ENCODE measurements at regions not wholly inside any gene's neighbourhood (a gene's known extent, or its start where the extent isn't known, plus 50 kb on each side); places are given as distances from the start of the nearest gene placed in this dataset.

DNA sequence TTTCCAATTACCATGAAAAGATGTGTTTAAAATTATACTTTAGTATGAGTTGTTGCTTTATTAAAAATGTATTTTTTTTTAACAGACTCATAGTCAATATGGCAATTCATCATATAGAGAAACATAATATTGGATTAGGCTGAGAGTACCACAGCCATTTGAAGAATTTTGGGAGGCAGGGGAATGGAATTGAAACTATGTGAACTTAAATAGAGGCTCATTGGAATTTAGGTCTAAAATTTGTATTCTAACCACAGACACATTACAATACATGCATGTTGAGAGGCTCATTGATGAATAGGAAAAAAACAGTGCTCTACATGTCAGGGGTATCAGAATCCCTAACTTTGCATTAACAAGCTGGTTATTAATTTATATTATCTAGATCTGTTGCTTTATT, 269.6 kb downstream of the DKK2 start:
- DNase-seq: no peak

DNA sequence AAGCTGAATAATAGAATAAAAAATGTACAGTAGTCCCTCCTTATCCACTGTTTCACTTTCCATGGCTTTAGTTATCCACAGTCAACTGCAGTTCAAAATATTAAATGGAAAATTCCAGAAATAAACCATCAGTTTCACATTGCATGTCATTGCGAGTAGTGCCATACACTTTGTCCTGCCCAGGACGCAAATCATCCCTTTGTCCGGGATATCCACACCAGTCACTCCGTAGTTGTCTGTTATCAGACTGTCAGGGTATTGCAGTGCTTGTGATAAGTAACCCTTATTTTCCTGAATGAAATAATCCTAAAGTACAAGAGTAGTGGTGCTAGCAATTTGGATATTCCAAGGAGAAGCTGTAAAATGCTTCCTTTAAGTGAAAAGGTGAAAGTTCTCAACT, 271.3 kb downstream of the DKK2 start:
- DNase-seq: no peak

- peak; percentile 72 for DNase-seq
Observed at GRCh38 chr4:106762666-106763443, 273.3 kb downstream of the DKK2 start.

- no peak for DNase-seq
Observed at GRCh38 chr4:106753426-106753825, 282.7 kb downstream of the DKK2 start.

DNA sequence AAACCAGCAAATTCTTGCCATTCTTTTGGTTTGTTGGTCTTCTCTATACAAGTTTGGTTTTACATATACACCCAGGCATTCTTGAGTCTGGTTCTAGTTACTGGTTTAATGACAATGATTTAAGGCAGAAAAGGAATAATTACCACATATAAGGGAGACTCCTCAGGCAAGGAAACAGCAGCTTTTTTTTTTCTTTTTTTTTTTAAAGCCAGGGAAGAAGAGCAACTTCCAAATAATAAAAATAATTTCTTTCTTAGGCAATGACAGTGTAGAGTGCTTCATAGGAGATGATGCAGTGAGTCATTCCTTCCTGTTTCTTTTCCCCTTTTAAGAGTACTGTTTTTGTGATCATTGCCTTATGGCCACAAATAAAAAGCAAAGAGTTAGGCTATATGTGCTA, 289.7 kb downstream of the DKK2 start:
- no peak for DNase-seq

DNA sequence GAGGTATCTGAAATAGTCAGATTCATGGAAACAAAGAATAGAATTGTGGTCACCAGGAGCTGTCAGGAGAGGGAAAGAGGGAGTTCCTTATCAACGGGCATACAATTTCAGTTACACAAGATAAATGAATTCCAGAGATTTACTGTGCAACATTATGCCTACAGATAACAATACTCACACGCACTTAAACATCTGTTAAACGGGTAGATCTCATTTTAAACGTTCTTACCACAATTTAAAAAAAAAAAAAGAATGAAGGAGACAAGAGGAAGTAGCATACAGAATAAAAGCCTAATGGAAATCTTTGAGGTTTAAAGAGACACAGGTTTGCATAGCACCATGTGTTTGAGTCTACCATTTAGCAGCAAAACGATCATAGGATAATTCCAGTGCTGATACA, 298.0 kb downstream of the DKK2 start:
- no peak for DNase-seq

GRCh38 chr4:106718548-106718947, 317.6 kb downstream of the DKK2 start:
- no peak for DNase-seq

- DNase-seq: no peak
Observed at GRCh38 chr4:106717091-106717490, 319.0 kb downstream of the DKK2 start.

DNA sequence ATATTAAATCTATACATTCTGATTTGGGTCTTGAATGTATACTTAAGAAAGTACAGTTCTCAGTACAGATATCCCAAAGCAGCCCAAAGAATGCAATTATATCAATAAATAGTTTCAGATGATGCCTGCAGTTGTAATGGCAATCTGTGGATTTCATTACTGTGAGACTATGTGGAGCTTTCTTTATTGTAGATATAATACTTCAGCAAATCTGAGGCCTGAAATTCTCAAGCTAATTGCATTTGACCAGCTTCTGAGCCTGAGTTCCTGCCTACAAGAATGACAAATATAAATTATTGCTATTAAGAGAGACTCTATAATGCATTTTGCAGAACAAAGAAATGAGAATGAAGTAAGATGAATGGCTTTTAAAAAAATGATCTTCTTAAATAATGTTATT, 320.3 kb downstream of the DKK2 start:
- DNase-seq: no peak

DNA sequence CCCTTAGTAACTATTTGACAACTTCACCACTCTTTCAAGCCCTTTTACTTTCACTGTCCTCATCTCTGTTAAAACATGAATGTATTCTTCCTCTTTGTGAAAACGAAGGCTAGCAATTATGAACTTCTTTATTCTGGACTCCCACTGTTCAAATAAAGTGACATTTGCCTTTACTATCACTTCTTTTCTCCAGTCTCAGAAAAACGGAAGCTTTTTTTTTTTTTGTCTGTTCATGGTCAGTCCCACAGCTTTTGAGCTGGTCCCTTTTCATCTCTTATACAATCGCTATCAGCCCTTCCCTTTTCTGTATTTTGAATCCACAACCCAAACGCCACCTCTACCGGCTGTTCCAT, 327.7 kb downstream of the DKK2 start:
- no peak for DNase-seq

GRCh38 chr4:106707776-106708463, 328.2 kb downstream of the DKK2 start:
- no peak for DNase-seq

- DNase-seq: no peak
Observed at GRCh38 chr4:106704253-106704870, 331.8 kb downstream of the DKK2 start.

DNA sequence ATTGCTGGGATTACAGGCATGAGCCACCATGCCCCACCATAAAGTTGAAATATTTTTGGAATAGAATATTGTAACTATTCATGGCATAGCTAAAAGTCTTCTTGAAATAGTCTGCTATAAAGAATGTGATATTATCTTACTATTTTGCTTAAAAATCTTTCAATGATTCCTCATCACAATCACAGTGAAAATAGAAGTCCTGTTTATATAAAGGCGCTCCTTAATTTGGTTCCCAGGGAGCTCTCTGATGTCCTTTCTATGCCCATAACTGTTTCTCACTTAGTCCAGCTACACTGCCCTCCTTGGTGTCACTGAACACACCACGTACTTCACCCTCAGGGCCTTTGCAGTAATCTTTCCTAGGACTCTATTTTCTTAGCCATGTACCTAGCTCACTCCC, 331.7 kb upstream of the GIMD1 start:
- DNase-seq: no peak

DNA sequence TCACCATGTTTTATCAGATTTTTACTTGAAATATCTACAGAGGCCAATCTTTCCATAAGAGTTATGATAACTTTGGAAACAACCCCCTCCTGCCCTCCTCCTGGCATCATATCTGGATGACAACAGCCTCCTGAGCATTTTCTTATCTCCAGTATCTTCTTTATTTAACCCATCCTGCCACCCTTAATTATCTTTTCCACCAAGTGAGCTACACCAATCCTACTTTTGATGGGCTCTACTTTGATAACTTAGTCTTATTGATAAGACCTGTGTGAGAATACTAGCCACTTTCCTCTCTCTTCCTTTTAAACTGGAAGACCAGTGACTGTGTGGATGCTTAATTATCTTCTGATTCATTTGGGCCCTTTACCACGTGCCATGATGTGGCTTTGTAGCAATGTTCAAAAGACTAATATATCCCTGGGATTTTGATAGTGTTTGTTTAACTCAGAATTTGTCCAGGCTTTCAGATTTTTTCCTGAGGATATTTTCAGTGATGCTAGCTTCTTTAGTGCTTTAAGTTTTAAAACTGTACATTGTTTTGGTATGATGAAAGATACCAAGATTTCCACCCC, 330.1 kb upstream of the GIMD1 start:
- no peak for DNase-seq

- no peak for DNase-seq
Observed at GRCh38 chr4:106695501-106696262, 327.1 kb upstream of the GIMD1 start.

- DNase-seq: no peak
Observed at GRCh38 chr4:106694232-106694631, 325.7 kb upstream of the GIMD1 start.

DNA sequence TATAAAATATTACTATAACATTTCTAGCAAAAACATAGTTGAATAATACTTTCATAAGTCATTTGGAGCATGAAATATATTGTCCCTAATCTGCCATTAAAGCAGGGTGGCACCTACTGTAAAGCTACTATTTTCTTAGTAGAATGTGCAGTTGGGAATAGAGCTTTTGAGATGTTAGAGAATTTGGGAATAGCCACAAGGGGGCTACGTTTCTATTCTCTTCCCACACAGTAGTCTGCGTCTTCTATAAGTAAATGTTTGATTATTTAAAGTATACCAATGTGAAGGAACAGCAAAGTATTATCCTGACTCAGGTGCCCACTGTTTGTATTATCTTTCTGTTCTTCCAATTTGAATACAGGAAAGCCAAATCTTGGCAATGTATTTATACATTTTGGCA, 323.2 kb upstream of the GIMD1 start:
- no peak for DNase-seq

GRCh38 chr4:106690487-106690886, 321.9 kb upstream of the GIMD1 start:
- no peak for DNase-seq

DNA sequence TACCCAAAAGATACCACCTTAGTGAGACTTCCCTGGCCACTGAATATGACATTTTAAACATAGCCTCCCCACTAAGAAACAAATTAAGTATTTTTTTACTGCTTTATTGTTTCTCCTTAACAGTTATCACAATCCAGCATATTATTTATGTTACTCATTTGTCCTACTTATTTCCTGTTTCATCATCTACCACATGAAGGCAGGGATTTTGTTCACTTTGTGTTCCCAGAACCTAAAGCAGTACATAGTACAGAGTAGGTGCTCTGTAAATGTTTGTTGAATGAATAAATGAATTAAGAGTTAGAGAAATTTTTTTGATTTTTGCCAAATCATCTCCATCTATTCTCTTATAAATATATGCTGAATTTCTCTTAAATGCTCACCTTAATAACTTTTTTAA, 318.4 kb upstream of the GIMD1 start:
- no peak for DNase-seq

- no peak for DNase-seq
Observed at GRCh38 chr4:106681381-106681921, 312.9 kb upstream of the GIMD1 start.

DNA sequence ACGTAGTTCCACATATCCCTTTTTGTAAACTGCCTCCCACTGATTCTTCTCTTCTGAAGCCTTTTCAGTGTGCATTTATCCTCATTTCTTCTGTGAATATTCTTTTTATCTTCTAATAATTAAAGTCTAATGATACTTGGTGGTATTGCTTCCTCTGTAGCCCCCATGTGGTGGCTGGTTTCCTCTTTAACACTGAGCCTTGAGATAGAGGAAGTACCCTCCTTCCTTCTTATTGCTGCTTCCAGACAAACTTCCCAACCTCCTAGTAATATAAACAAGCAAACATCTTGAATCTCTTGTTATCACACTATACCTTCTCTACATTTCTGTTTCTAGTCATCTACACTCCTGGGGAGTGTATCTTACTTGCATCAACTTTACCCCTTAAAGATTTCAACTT, 310.5 kb upstream of the GIMD1 start:
- DNase-seq: no peak

- no peak for DNase-seq
Observed at GRCh38 chr4:106677213-106677612, 308.6 kb upstream of the GIMD1 start.

Data from NCI-H446 treated with DMSO at 0.1 percent for 48 hours (cell line).